ENCODE measurements at regions not wholly inside any gene's neighbourhood (a gene's known extent, or its start where the extent isn't known, plus 50 kb on each side); places are given as distances from the start of the nearest gene placed in this dataset.

GRCh38 chr3:23000371-23000770 is 202.8 kb upstream of the UBE2E2 start:
- no peak for TF ChIP-seq POLR2AphosphoS5 (IDR thresholded peaks at IDR 0.05; ENCODE audit: low read depth, low read length)
- TF ChIP-seq TAF1 (IDR thresholded peaks at IDR 0.05; ENCODE audit: borderline replicate concordance, insufficient read depth, low read length) = no peak
- no peak for TF ChIP-seq REST (IDR thresholded peaks at IDR 0.05; ENCODE audit: insufficient read depth in 1 of 2, low read depth in 2 of 2, low read length in 2 of 2)
